ENCODE measurements at regions not wholly inside any gene's neighbourhood (a gene's known extent, or its start where the extent isn't known, plus 50 kb on each side); places are given as distances from the start of the nearest gene placed in this dataset.

DNA sequence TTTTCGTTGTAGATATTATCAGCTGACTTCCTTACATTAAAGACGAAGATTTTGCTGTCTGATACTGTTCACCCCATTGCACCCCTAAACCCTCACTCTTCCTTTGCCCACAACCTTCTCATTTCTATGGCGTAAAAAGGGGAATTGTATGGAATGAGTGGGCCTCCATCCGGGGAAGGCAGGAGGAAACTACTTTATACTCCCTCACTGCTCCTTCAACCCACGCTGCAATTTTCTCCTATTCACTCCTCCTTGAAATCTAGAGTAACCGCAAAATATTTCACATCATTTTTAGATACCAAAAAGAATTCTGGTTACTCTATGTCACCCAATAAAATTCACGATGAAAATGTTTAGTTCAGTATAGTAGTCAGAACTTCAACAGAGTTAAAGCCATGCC lies 330.8 kb downstream of the DIRAS2 start:
- H3K4me1 ChIP-seq (replicated peaks): no peaks in the 10 kb centered on the region
- WGBS: 77% methylated on average over 7 of the region's 7 CpGs
- no peaks in the 10 kb centered on the region for H3K9me3 ChIP-seq
- no peak overlapping the region for H3K27ac ChIP-seq
- no peak overlapping the region for H3K4me3 ChIP-seq
- no peak for TF ChIP-seq POLR2AphosphoS5 (IDR thresholded peaks at IDR 0.05)
- TF ChIP-seq POLR2A (IDR thresholded peaks at IDR 0.05): no peak
- TF ChIP-seq CTCF (IDR thresholded peaks at IDR 0.05): no peak
- H3K27me3 ChIP-seq (replicated peaks; ENCODE audit: insufficient read depth): no peaks in the 10 kb centered on the region
- no peaks in the 10 kb centered on the region for H3K36me3 ChIP-seq
- intact Hi-C loops (cut with DNase I): no loop called here
- DNase-seq (ENCODE audit: low spot score): no peak

DNA sequence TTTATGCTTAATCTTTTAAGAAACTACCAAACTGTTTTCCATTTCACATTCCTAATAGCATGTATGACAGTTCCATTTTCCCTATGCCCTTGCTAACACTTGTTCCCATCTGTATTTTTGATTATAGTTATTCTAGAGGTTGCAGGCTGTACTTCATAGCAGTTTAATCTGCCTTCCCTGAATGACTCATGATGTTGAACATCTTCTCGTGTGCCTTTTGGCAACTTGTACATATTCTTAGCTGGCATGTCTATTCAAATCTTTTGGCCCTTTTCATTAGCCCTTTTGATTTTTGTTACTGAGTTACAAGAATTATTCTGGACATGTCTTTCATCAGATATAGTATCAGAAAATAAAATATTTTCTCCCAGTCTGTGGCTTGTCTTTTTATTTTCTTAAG lies 320.3 kb downstream of the DIRAS2 start:
- H3K4me3 ChIP-seq: no peak overlapping the region
- no peak overlapping the region for H3K27ac ChIP-seq
- intact Hi-C loops (cut with DNase I): no loop called here
- no peak for DNase-seq (ENCODE audit: low spot score)
- H3K27me3 ChIP-seq (replicated peaks; ENCODE audit: insufficient read depth): no peaks in the 10 kb centered on the region
- H3K4me1 ChIP-seq (replicated peaks): no peaks in the 10 kb centered on the region
- H3K9me3 ChIP-seq: no peaks in the 10 kb centered on the region
- WGBS: 18% methylated on average over 1 of the region's 1 CpG
- no peaks in the 10 kb centered on the region for H3K36me3 ChIP-seq
- no peak for TF ChIP-seq POLR2AphosphoS5 (IDR thresholded peaks at IDR 0.05)
- TF ChIP-seq POLR2A (IDR thresholded peaks at IDR 0.05): no peak
- no peak for TF ChIP-seq CTCF (IDR thresholded peaks at IDR 0.05)

GRCh38 chr9:90325913-90326653 lies 316.5 kb downstream of the DIRAS2 start:
- Histone ChIP-seq H3K4me3 (no peak overlapping the region), H3K36me3 (no peaks in the 10 kb centered on the region), H3K27ac (no peak overlapping the region), H3K4me1 (replicated peaks) (no peaks in the 10 kb centered on the region), H3K9me3 (no peaks in the 10 kb centered on the region), H3K27me3 (replicated peaks; ENCODE audit: insufficient read depth) (no peaks in the 10 kb centered on the region)
- TF ChIP-seq POLR2A (IDR thresholded peaks at IDR 0.05) (no peak), POLR2AphosphoS5 (IDR thresholded peaks at IDR 0.05) (no peak), CTCF (IDR thresholded peaks at IDR 0.05) (no peak)
- intact Hi-C loops (cut with DNase I): no loop called here
- DNase-seq (ENCODE audit: low spot score): no peak
- 64% methylated on average over 6 of the region's 6 CpGs for WGBS

DNA sequence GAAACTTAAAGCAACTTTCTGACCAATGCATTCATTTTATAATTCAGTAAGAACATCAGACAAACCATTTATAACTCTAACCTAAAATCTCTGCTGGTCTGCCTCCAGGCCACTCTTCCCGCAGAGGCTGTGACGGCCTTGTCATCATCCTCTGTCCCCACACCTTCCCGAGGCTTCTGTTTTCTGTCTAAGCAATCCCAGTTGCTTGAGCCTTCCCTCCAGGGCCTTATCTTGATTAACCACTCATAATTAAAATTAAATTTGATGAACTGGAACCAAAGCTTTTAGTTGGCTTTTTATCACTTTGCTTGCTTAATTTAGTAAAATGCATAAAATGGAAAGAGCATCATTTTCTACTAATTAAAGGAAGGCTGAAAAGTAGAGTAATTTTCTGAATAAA lies 312.4 kb downstream of the DIRAS2 start:
- no peak for DNase-seq (ENCODE audit: low spot score)
- H3K9me3 ChIP-seq: no peaks in the 10 kb centered on the region
- intact Hi-C loops (cut with DNase I): no loop called here
- H3K36me3 ChIP-seq: no peaks in the 10 kb centered on the region
- no peak overlapping the region for H3K4me3 ChIP-seq
- TF ChIP-seq CTCF (IDR thresholded peaks at IDR 0.05) (no peak), POLR2A (IDR thresholded peaks at IDR 0.05) (no peak), POLR2AphosphoS5 (IDR thresholded peaks at IDR 0.05) (no peak)
- no peaks in the 10 kb centered on the region for H3K4me1 ChIP-seq (replicated peaks)
- H3K27me3 ChIP-seq (replicated peaks; ENCODE audit: insufficient read depth): no peaks in the 10 kb centered on the region
- no peak overlapping the region for H3K27ac ChIP-seq
- 93% methylated on average over 3 of the region's 3 CpGs for WGBS
